Limb (tissue), 2 donors: ENCODE measurements at regions not wholly inside any gene's neighbourhood (a gene's known extent, or its start where the extent isn't known, plus 50 kb on each side); places are given as distances from the start of the nearest gene placed in this dataset.
A peak's percentile ranks its signal among the peaks of the same experiment; 100 is the strongest.
"Not testable (repeated sequence)": the region's sequence is repeated elsewhere in the genome, so short reads cannot be mapped to it uniquely, and the experiment has no call there.

ENCODE experiments used
- DNase-seq, 2 donors: peaks; one replicate each; pipeline ENCODE4 v3.0.0-alpha.2; 2016; ENCODE audit errors: extremely low spot score in 2 of 2

- no peak for DNase-seq
Observed at GRCh38 chr6:141580988-141581552, 551.7 kb upstream of the GJE1 start.

DNA sequence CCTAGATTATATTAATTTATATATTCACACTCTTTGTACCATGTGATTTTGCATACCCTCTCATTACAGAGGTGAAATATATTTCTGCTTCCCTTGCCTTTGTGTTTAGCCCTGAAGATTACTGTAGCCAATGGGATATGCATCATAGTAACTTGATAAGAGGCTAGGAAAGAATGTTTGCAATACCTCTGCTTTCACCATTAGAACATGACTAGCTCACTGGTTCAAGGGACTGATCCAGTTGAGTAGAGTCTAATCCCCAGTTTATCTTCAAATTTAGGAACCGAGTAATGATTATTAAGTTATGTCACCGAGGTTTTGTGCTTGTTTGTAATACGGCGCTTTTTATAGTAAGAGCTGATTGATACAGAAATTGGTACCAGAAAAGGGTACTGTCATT lies 552.6 kb upstream of the GJE1 start:
- no peak for DNase-seq

DNA sequence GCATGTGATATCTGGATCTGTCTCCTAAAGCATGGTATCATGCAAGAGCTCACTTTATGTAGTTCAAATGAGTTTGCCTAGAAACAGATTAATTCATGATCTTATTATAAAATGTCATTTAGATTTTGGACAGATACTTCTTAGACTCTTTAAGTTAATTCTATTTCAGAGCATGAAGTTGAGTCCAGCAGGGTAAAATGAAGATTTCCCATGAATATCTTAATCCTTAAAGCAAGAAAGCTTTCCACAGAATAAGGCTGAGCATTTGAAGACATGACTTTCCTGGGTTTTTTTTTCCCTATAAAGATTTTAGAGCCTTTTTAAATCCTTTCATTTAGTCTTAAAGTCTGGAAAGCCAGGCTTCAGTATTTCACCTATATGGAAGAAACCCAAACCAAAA lies 556.0 kb upstream of the GJE1 start:
- no peak for DNase-seq

DNA sequence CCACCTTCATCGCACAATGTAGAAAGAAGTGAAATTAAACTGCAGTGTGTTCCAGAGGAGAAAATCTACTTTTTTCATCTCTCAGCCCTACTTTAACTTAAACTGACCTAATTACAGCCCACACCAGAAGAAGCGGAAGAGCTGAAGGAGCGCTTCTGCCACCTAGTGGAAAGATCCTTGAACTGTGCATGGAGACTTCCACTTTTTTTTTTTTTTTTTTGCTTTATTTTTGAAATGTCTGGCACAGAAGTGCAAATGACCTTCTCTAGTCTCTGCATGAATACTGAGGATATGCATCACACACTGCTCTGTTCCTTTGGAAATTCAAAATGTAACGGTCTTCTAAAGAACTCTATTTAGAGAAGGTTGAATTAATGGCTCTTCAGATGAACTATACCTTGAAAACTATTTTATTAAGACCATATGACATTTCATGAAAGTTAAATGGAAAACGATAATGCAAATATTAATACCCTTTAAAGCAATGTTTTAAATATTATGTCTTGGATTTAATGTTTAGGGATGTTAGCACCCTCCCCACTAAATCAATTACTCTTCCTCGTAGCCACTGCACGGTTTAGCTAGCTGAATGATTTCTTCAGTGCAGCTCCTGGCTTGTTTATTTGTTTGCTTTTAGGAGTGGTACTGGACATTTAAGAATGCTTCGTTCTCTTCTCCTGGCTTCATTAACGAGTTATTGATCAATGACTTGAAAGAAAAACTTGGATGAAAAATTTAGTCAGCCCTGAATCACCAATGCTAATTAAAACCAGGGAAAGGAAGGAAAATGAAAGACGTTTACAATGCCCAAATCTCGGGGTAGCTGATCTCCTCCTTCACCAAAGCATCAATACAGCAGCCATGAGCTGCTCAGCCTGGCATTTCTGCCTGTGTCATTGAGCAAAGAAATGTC lies 569.6 kb upstream of the GJE1 start:
- peak; percentile 82 to 91 for DNase-seq

- DNase-seq, result peak in 1 of 2 donors; percentile 42
Observed at GRCh38 chr6:141562186-141562811, 570.4 kb upstream of the GJE1 start.

- DNase-seq, result no peak
Observed at GRCh38 chr6:141561154-141561553, 571.6 kb upstream of the GJE1 start.

GRCh38 chr6:141552463-141552862 lies 580.3 kb upstream of the GJE1 start:
- no peak for DNase-seq

DNA sequence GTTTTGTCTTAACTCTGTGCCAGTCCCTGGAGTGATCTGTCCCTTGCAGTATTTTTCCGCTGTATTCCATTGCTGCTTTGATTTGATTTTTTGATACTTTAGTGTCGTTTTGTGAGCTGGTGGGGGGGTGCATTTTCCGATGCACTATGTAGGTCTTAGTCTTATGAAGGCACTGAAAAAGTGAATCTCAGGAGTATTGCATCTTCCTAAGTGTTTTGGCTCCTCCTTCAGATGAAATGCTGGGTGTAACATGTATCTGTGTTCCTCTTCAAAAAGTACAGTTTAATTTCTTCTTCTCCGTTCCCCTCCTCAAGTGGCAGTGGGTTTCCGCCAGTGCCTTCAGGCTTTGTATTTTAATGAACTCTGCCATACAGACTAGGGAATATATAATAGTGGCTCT lies 580.7 kb upstream of the GJE1 start:
- no peak for DNase-seq

DNA sequence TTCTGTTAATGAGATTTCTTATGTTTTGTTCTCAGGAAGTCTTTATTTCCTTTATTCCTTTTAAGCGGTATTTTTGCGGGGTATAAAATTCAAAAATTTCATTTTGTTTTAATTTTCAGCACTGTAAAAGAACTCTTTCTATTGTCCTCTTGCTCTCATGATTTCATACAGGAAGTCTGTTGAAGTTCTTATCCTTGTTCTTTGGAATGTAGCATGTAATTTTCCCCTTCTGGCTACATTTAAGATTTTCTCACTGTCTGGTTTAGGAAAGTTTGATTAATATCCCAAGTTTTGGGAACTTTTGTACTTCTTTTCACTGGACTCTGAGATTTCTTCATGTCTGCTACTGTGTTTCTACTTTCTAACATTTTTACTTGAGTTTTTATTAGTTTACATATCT lies 581.4 kb upstream of the GJE1 start:
- DNase-seq, result no peak

DNA sequence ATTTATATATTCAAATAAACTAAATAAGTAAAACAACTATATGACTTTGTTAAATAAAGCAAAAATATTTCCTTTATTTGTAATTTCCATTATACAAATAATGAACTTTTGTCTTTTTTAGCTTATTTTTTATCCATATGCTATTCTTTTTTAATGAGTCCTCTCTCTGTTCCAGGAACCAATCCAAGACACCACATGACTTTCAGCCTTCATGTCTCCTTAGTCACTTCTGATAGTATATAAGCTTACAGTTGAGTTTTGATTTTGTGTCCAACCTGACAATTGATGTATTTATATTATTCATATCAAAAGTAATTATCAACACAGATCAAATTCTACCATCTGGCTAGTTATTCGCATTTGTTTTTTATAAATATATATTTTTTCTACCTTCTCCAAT lies 582.3 kb upstream of the GJE1 start:
- no peak for DNase-seq

DNA sequence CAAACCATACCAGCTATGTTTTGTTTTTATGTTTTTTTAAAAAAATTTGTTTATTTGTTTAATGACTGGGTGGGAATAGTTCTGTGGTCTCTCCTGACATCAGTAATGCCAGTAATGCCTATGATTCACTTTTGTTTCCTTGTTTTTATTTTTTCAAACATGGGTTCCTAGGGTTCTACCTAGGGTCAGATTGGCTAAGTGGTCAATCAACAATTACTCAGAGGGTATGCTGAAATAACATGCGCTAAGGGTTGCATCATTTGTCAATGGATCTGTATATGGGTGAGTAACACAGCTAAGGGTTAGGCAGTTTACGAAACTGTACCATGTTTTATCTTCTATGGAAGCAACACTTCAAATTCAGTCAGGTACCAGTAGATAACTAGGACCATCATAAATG lies 583.8 kb upstream of the GJE1 start:
- DNase-seq, result no peak

- peak in 1 of 2 donors; percentile 34 for DNase-seq
Observed at GRCh38 chr6:141541581-141542324, 591.0 kb upstream of the GJE1 start.

DNA sequence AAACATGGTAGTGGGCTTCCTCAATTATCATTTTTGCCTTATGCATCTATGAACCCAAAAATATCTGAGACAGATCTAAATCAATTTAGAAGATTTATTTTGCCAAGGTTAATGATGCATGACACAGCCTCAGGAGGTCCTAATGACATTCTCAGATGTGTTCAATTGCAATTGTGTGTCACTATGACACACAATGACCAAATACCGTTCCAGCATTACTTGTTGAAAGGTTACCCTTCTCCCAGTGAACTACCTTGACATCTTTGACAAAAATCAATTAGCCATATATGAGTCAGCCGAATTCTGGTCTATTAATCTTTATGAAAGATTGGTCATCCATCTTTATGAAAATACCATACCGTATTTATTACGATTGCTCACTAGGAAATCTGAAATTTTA lies 592.5 kb upstream of the GJE1 start:
- DNase-seq, result no peak

GRCh38 chr6:141539617-141540016 lies 593.1 kb upstream of the GJE1 start:
- no peak for DNase-seq

GRCh38 chr6:141532211-141532610 lies 600.5 kb upstream of the GJE1 start:
- DNase-seq, result no peak

DNA sequence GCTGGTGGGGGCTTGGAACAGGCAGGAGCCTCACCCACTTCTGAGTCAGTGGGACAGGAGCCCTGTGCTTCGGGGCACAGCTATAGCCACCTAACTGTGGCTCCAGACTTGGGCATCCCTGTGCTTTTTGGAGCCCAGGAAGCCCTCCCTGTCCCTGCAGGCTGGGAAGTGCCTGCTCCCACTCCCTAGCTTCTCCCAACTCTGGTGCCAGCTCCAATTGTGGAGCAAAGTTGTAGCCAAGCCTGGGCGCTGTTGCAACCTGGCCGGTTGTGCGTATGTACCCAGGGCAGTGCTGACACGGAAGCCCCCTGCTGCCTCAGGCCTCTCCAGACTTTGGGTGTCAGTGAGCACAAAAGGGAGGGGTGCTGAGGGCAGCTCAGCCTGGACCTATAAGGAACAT lies 601.7 kb upstream of the GJE1 start:
- DNase-seq, result no peak

- DNase-seq, result no peak
Observed at GRCh38 chr6:141528596-141528995, 604.1 kb upstream of the GJE1 start.

DNA sequence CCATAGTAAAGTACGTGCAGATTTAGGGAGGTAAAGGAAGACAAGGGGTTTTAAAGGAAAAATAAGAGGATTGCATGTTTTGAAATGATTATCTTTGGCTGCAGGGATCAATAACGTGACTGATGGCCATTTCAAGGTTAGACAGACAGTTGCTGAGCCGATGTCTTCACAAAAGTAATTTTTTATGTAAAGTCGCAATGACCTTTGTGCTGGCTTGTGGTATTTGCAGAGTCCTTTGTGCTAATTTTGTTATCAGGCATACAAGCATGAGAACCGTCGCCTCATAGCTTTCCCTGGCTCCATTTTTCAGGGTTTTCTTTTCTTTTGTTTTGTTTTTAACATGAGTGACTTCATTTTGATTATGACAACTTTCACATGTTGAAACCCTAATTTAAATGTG lies 605.7 kb upstream of the GJE1 start:
- no peak for DNase-seq

DNA sequence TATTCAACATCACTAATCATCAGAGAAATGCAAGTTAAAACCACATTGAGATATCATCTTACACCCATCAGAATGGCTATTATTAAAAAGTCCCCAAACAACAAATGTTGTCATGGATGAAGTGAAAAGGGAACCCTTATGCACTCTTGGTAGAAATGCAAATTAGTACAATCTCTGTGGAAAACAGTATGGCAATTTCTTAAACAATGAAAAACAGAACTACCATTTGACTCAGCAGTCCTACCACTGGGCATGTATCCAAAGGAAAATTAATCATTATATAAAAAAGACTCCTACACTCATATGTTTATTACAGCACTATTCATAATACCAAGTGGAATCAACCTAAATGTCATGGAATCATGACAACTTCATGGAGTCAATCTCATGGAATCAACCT lies 611.3 kb upstream of the GJE1 start:
- DNase-seq, result no peak

GRCh38 chr6:141513830-141514229 lies 618.9 kb upstream of the GJE1 start:
- DNase-seq, result no peak

- no peak for DNase-seq
Observed at GRCh38 chr6:141510803-141511202, 621.9 kb upstream of the GJE1 start.

- DNase-seq, result not testable (repeated sequence)
Observed at GRCh38 chr6:141506062-141506461, 626.7 kb upstream of the GJE1 start.
